ENCODE measurements at regions not wholly inside any gene's neighbourhood (a gene's known extent, or its start where the extent isn't known, plus 50 kb on each side); places are given as distances from the start of the nearest gene placed in this dataset.

GRCh38 chr2:75932996-75933395, 222.3 kb upstream of the GCFC2 start:
- TF ChIP-seq EZH2 (IDR thresholded peaks at IDR 0.05; ENCODE audit: low read length, missing control alignments) (no peak), CTCF (conservative IDR thresholded peaks at IDR 0.05 in 1 of 2, IDR thresholded peaks at IDR 0.05 in 1 of 2; ENCODE audit: low read depth in 1 of 2, low read length in 2 of 2) (no peak)
- Histone ChIP-seq H3K27ac (ENCODE audit: insufficient read depth, low read length) (no peak overlapping the region), H2AFZ (ENCODE audit: low read length) (no peak overlapping the region), H3K4me1 (ENCODE audit: control insufficient read depth, extremely low read depth, insufficient read depth, low read length) (no peaks in the 10 kb centered on the region), H3K9me3 (ENCODE audit: control insufficient read depth, insufficient read depth, low read depth, low read length) (no peaks in the 10 kb centered on the region), H3K9ac (ENCODE audit: insufficient read depth, low read length) (no peak overlapping the region), H3K79me2 (ENCODE audit: control insufficient read depth, insufficient read depth, low read length) (no peaks in the 10 kb centered on the region), H3K36me3 (ENCODE audit: control insufficient read depth, insufficient read depth, low read length) (no peaks in the 10 kb centered on the region), H3K4me3 (replicated peaks in 1 of 4; ENCODE audit: control extremely low read depth in 1 of 4, insufficient read depth in 1 of 4, low read depth in 3 of 4, low read length in 4 of 4) (no peak overlapping the region), H4K20me1 (ENCODE audit: control insufficient read depth, extremely low read depth, insufficient read depth, low read length) (no peaks in the 10 kb centered on the region), H3K4me2 (ENCODE audit: extremely low read depth, insufficient read depth, low read length) (no peak overlapping the region), H3K27me3 (ENCODE audit: control insufficient read depth, insufficient read depth, low read length) (no peaks in the 10 kb centered on the region)
- DNase-seq (ENCODE audit: low read depth in 2 of 2), result no peak

- Histone ChIP-seq H3K9me3 (ENCODE audit: control insufficient read depth, insufficient read depth, low read depth, low read length) (no peaks in the 10 kb centered on the region), H3K9ac (ENCODE audit: insufficient read depth, low read length) (no peak overlapping the region), H3K79me2 (ENCODE audit: control insufficient read depth, insufficient read depth, low read length) (no peaks in the 10 kb centered on the region), H4K20me1 (ENCODE audit: control insufficient read depth, extremely low read depth, insufficient read depth, low read length) (no peaks in the 10 kb centered on the region), H3K36me3 (ENCODE audit: control insufficient read depth, insufficient read depth, low read length) (no peaks in the 10 kb centered on the region), H2AFZ (ENCODE audit: low read length) (no peak overlapping the region), H3K27ac (ENCODE audit: insufficient read depth, low read length) (no peak overlapping the region), H3K4me1 (ENCODE audit: control insufficient read depth, extremely low read depth, insufficient read depth, low read length) (no peaks in the 10 kb centered on the region), H3K4me2 (ENCODE audit: extremely low read depth, insufficient read depth, low read length) (no peak overlapping the region), H3K4me3 (replicated peaks in 1 of 4; ENCODE audit: control extremely low read depth in 1 of 4, insufficient read depth in 1 of 4, low read depth in 3 of 4, low read length in 4 of 4) (no peak overlapping the region), H3K27me3 (ENCODE audit: control insufficient read depth, insufficient read depth, low read length) (no peaks in the 10 kb centered on the region)
- TF ChIP-seq EZH2 (IDR thresholded peaks at IDR 0.05; ENCODE audit: low read length, missing control alignments) (no peak), CTCF (conservative IDR thresholded peaks at IDR 0.05 in 1 of 2, IDR thresholded peaks at IDR 0.05 in 1 of 2; ENCODE audit: low read depth in 1 of 2, low read length in 2 of 2) (no peak)
- DNase-seq (ENCODE audit: low read depth in 2 of 2), result no peak
These were observed 217.4 kb upstream of the GCFC2 start for GRCh38 chr2:75928093-75928492.

GRCh38 chr2:75925331-75926024, 214.8 kb upstream of the GCFC2 start:
- no peak for DNase-seq (ENCODE audit: low read depth in 2 of 2)
- no peaks in the 10 kb centered on the region for H3K79me2 ChIP-seq (ENCODE audit: control insufficient read depth, insufficient read depth, low read length)
- H2AFZ ChIP-seq (ENCODE audit: low read length), result no peak overlapping the region
- H3K36me3 ChIP-seq (ENCODE audit: control insufficient read depth, insufficient read depth, low read length), result no peaks in the 10 kb centered on the region
- H3K27me3 ChIP-seq (ENCODE audit: control insufficient read depth, insufficient read depth, low read length), result no peaks in the 10 kb centered on the region
- H3K27ac ChIP-seq (ENCODE audit: insufficient read depth, low read length), result no peak overlapping the region
- H3K4me3 ChIP-seq (replicated peaks in 1 of 4; ENCODE audit: control extremely low read depth in 1 of 4, insufficient read depth in 1 of 4, low read depth in 3 of 4, low read length in 4 of 4), result no peak overlapping the region
- H4K20me1 ChIP-seq (ENCODE audit: control insufficient read depth, extremely low read depth, insufficient read depth, low read length), result no peaks in the 10 kb centered on the region
- TF ChIP-seq CTCF (conservative IDR thresholded peaks at IDR 0.05 in 1 of 2, IDR thresholded peaks at IDR 0.05 in 1 of 2; ENCODE audit: low read depth in 1 of 2, low read length in 2 of 2), result no peak
- TF ChIP-seq EZH2 (IDR thresholded peaks at IDR 0.05; ENCODE audit: low read length, missing control alignments), result no peak
- H3K9ac ChIP-seq (ENCODE audit: insufficient read depth, low read length), result no peak overlapping the region
- H3K4me2 ChIP-seq (ENCODE audit: extremely low read depth, insufficient read depth, low read length), result no peak overlapping the region
- no peaks in the 10 kb centered on the region for H3K4me1 ChIP-seq (ENCODE audit: control insufficient read depth, extremely low read depth, insufficient read depth, low read length)
- no peaks in the 10 kb centered on the region for H3K9me3 ChIP-seq (ENCODE audit: control insufficient read depth, insufficient read depth, low read depth, low read length)
